ENCODE measurements at regions not wholly inside any gene's neighbourhood (a gene's known extent, or its start where the extent isn't known, plus 50 kb on each side); places are given as distances from the start of the nearest gene placed in this dataset.
"Not testable (repeated sequence)": the region's sequence is repeated elsewhere in the genome, so short reads cannot be mapped to it uniquely, and the experiment has no call there.

- H3K4me1 ChIP-seq (ENCODE audit: insufficient read depth, low read length), result peaks cover 54% of the 10 kb centered on the region
- H3K27me3 ChIP-seq (ENCODE audit: insufficient read depth, low read length, poor library complexity), result no peaks in the 10 kb centered on the region
- H3K27ac ChIP-seq (ENCODE audit: low read length), result peak overlapping the region; percentile 60
- no peaks in the 10 kb centered on the region; the same call in 1 of the 2 replicates for H3K36me3 ChIP-seq (ENCODE audit: insufficient read depth, low read length)
- H3K79me2 ChIP-seq (ENCODE audit: insufficient read depth, low read length), result no peaks in the 10 kb centered on the region
- TF ChIP-seq CTCF (IDR thresholded peaks at IDR 0.05; ENCODE audit: borderline replicate concordance, extremely low read depth, low read length, poor library complexity, severe bottlenecking) (no peak), EZH2 (IDR thresholded peaks at IDR 0.05; ENCODE audit: borderline replicate concordance, low read depth, low read length, severe bottlenecking) (no peak)
- DNase-seq (no peak), ATAC-seq (ENCODE audit: insufficient read depth, low read depth) (peak; percentile 27; the same call in 1 of the 3 replicates)
- H4K20me1 ChIP-seq (ENCODE audit: insufficient read depth, low read length), result no peaks in the 10 kb centered on the region
- no peak overlapping the region for H3K4me2 ChIP-seq (ENCODE audit: insufficient read depth, low read length)
- no peak overlapping the region for H3K4me3 ChIP-seq (ENCODE audit: low read depth in 1 of 2, low read length in 2 of 2)
- no peaks in the 10 kb centered on the region for H3K9me3 ChIP-seq (ENCODE audit: insufficient read depth, low read length, severe bottlenecking)
- H3K9ac ChIP-seq (ENCODE audit: low read depth, low read length), result no peak overlapping the region
- H2AFZ ChIP-seq (ENCODE audit: low read depth, low read length), result no peak overlapping the region
Measured at GRCh38 chr10:91000470-91000869, 79.6 kb upstream of the ANKRD1 start.

GRCh38 chr10:91000985-91001384 is 80.1 kb upstream of the ANKRD1 start:
- H3K9ac ChIP-seq (ENCODE audit: low read depth, low read length), result no peak overlapping the region
- H3K27me3 ChIP-seq (ENCODE audit: insufficient read depth, low read length, poor library complexity), result no peaks in the 10 kb centered on the region
- no peaks in the 10 kb centered on the region for H4K20me1 ChIP-seq (ENCODE audit: insufficient read depth, low read length)
- no peaks in the 10 kb centered on the region for H3K9me3 ChIP-seq (ENCODE audit: insufficient read depth, low read length, severe bottlenecking)
- no peaks in the 10 kb centered on the region for H3K79me2 ChIP-seq (ENCODE audit: insufficient read depth, low read length)
- H3K4me1 ChIP-seq (ENCODE audit: insufficient read depth, low read length), result peaks cover 60% of the 10 kb centered on the region
- H2AFZ ChIP-seq (ENCODE audit: low read depth, low read length), result no peak overlapping the region; the same call in 1 of the 2 replicates
- H3K36me3 ChIP-seq (ENCODE audit: insufficient read depth, low read length), result no peaks in the 10 kb centered on the region; the same call in 1 of the 2 replicates
- peak overlapping the region; percentile 60 for H3K27ac ChIP-seq (ENCODE audit: low read length)
- H3K4me2 ChIP-seq (ENCODE audit: insufficient read depth, low read length), result no peak overlapping the region
- TF ChIP-seq EZH2 (IDR thresholded peaks at IDR 0.05; ENCODE audit: borderline replicate concordance, low read depth, low read length, severe bottlenecking), result no peak
- TF ChIP-seq CTCF (IDR thresholded peaks at IDR 0.05; ENCODE audit: borderline replicate concordance, extremely low read depth, low read length, poor library complexity, severe bottlenecking), result no peak
- ATAC-seq (ENCODE audit: insufficient read depth, low read depth), result no peak
- H3K4me3 ChIP-seq (ENCODE audit: low read depth in 1 of 2, low read length in 2 of 2), result no peak overlapping the region
- DNase-seq, result no peak

- TF ChIP-seq EZH2 (IDR thresholded peaks at IDR 0.05; ENCODE audit: borderline replicate concordance, low read depth, low read length, severe bottlenecking) (no peak), CTCF (IDR thresholded peaks at IDR 0.05; ENCODE audit: borderline replicate concordance, extremely low read depth, low read length, poor library complexity, severe bottlenecking) (no peak)
- H3K4me1 ChIP-seq (ENCODE audit: insufficient read depth, low read length), result peaks cover 76% of the 10 kb centered on the region
- no peaks in the 10 kb centered on the region for H4K20me1 ChIP-seq (ENCODE audit: insufficient read depth, low read length)
- H2AFZ ChIP-seq (ENCODE audit: low read depth, low read length), result no peak overlapping the region
- H3K79me2 ChIP-seq (ENCODE audit: insufficient read depth, low read length), result no peaks in the 10 kb centered on the region
- no peak overlapping the region for H3K4me2 ChIP-seq (ENCODE audit: insufficient read depth, low read length)
- DNase-seq (no peak), ATAC-seq (ENCODE audit: insufficient read depth, low read depth) (no peak)
- peak overlapping the region; percentile 88 for H3K27ac ChIP-seq (ENCODE audit: low read length)
- no peaks in the 10 kb centered on the region; the same call in 1 of the 2 replicates for H3K36me3 ChIP-seq (ENCODE audit: insufficient read depth, low read length)
- no peaks in the 10 kb centered on the region for H3K27me3 ChIP-seq (ENCODE audit: insufficient read depth, low read length, poor library complexity)
- H3K9me3 ChIP-seq (ENCODE audit: insufficient read depth, low read length, severe bottlenecking), result no peaks in the 10 kb centered on the region
- no peak overlapping the region for H3K9ac ChIP-seq (ENCODE audit: low read depth, low read length)
- H3K4me3 ChIP-seq (ENCODE audit: low read depth in 1 of 2, low read length in 2 of 2), result no peak overlapping the region
Measured at GRCh38 chr10:91002656-91003055, 81.8 kb upstream of the ANKRD1 start.

GRCh38 chr10:91003379-91003778 is 82.5 kb upstream of the ANKRD1 start:
- H3K27ac ChIP-seq (ENCODE audit: low read length), result peak overlapping the region; percentile 88
- DNase-seq; H4K20me1 ChIP-seq (ENCODE audit: insufficient read depth, low read length); H3K9ac ChIP-seq (ENCODE audit: low read depth, low read length); H3K4me3 ChIP-seq (ENCODE audit: low read depth in 1 of 2, low read length in 2 of 2); H3K9me3 ChIP-seq (ENCODE audit: insufficient read depth, low read length, severe bottlenecking); ATAC-seq (ENCODE audit: insufficient read depth, low read depth); H3K4me2 ChIP-seq (ENCODE audit: insufficient read depth, low read length); H3K36me3 ChIP-seq (ENCODE audit: insufficient read depth, low read length); H3K79me2 ChIP-seq (ENCODE audit: insufficient read depth, low read length); H3K27me3 ChIP-seq (ENCODE audit: insufficient read depth, low read length, poor library complexity); H2AFZ ChIP-seq (ENCODE audit: low read depth, low read length): not testable (repeated sequence)
- H3K4me1 ChIP-seq (ENCODE audit: insufficient read depth, low read length), result peaks cover 84% of the 10 kb centered on the region

GRCh38 chr10:91005276-91005675 is 84.4 kb upstream of the ANKRD1 start:
- ATAC-seq (ENCODE audit: insufficient read depth, low read depth); H2AFZ ChIP-seq (ENCODE audit: low read depth, low read length); H3K4me3 ChIP-seq (ENCODE audit: low read depth in 1 of 2, low read length in 2 of 2); H4K20me1 ChIP-seq (ENCODE audit: insufficient read depth, low read length); DNase-seq; H3K27me3 ChIP-seq (ENCODE audit: insufficient read depth, low read length, poor library complexity); H3K9me3 ChIP-seq (ENCODE audit: insufficient read depth, low read length, severe bottlenecking); H3K4me2 ChIP-seq (ENCODE audit: insufficient read depth, low read length); H3K79me2 ChIP-seq (ENCODE audit: insufficient read depth, low read length); H3K36me3 ChIP-seq (ENCODE audit: insufficient read depth, low read length): not testable (repeated sequence)
- Histone ChIP-seq H3K27ac (ENCODE audit: low read length) (peak overlapping the region; percentile 88), H3K9ac (ENCODE audit: low read depth, low read length) (peak overlapping the region; percentile 54), H3K4me1 (ENCODE audit: insufficient read depth, low read length) (peaks cover 95% of the 10 kb centered on the region)
